ENCODE measurements at regions not wholly inside any gene's neighbourhood (a gene's known extent, or its start where the extent isn't known, plus 50 kb on each side); places are given as distances from the start of the nearest gene placed in this dataset.
A peak's percentile ranks its signal among the peaks of the same experiment; 100 is the strongest.

GRCh38 chr7:18320971-18321567 lies 174.5 kb upstream of the HDAC9 start:
- DNase-seq = peak in 1 of 5 experiments; percentile 21

- DNase-seq = no peak
These were observed 165.0 kb upstream of the HDAC9 start for GRCh38 chr7:18330548-18330947.

- no peak for DNase-seq
These were observed 158.9 kb upstream of the HDAC9 start for GRCh38 chr7:18336626-18337025.

- DNase-seq = no peak
These were observed 158.3 kb upstream of the HDAC9 start for GRCh38 chr7:18337048-18337809.

- DNase-seq = no peak
These were observed 156.5 kb upstream of the HDAC9 start for GRCh38 chr7:18338910-18339523.

- DNase-seq = no peak
These were observed 153.8 kb upstream of the HDAC9 start for GRCh38 chr7:18341756-18342155.

- no peak for DNase-seq
These were observed 152.5 kb upstream of the HDAC9 start for GRCh38 chr7:18343047-18343446.

GRCh38 chr7:18344536-18344935 lies 151.0 kb upstream of the HDAC9 start:
- DNase-seq = no peak

- DNase-seq = peak in 1 of 5 experiments; percentile 8
These were observed 149.8 kb upstream of the HDAC9 start for GRCh38 chr7:18345641-18346234.

GRCh38 chr7:18347170-18347569 lies 148.4 kb upstream of the HDAC9 start:
- no peak for DNase-seq

- DNase-seq = no peak
These were observed 144.9 kb upstream of the HDAC9 start for GRCh38 chr7:18350678-18351077.

GRCh38 chr7:18352339-18353255 lies 143.0 kb upstream of the HDAC9 start:
- DNase-seq = peak in 1 of 5 experiments; percentile 10

- DNase-seq = no peak
These were observed 142.2 kb upstream of the HDAC9 start for GRCh38 chr7:18353339-18353738.

- DNase-seq = no peak
These were observed 141.2 kb upstream of the HDAC9 start for GRCh38 chr7:18354108-18355085.

GRCh38 chr7:18356191-18356645 lies 139.3 kb upstream of the HDAC9 start:
- DNase-seq = peak in 1 of 5 experiments; percentile 24

GRCh38 chr7:18357691-18358090 lies 137.9 kb upstream of the HDAC9 start:
- DNase-seq = peak in 1 of 5 experiments; percentile 7

GRCh38 chr7:18361756-18362155 lies 133.8 kb upstream of the HDAC9 start:
- DNase-seq = no peak

GRCh38 chr7:18363751-18364380 lies 131.7 kb upstream of the HDAC9 start:
- DNase-seq = no peak

- DNase-seq = no peak
These were observed 131.2 kb upstream of the HDAC9 start for GRCh38 chr7:18364396-18364795.

- DNase-seq = no peak
These were observed 129.2 kb upstream of the HDAC9 start for GRCh38 chr7:18366394-18366793.

- no peak for DNase-seq
These were observed 126.5 kb upstream of the HDAC9 start for GRCh38 chr7:18369011-18369410.
